Tibial nerve (tissue), 4 donors: ENCODE measurements at regions not wholly inside any gene's neighbourhood (a gene's known extent, or its start where the extent isn't known, plus 50 kb on each side); places are given as distances from the start of the nearest gene placed in this dataset.

Source experiments
- DNase-seq, 2 donors: peaks; one replicate each; pipeline ENCODE4 v3.0.0-alpha.2; 2019; ENCODE audit warnings: low spot score in 2 of 2
- H3K27ac ChIP-seq, 4 donors: fragments of 200-600 bp; sonication (generic) in 3 of 4; one replicate each; pipeline ENCODE4 v1.5.1; 2017 to 2019; ENCODE audit warnings: mild to moderate bottlenecking in 1 of 4
- H3K27me3 ChIP-seq, 2 donors: fragments of 200-600 bp; sonication (generic) in 1 of 2; one replicate each; pipeline versions ENCODE4 v1.5.1 to v1.6.0; 2017 to 2019
- H3K36me3 ChIP-seq, 3 donors: fragments of 200-600 bp; sonication (generic); one replicate each; pipeline ENCODE4 v1.5.1; 2018 to 2019
- H3K4me1 ChIP-seq, 4 donors: fragments of 200-600 bp; sonication (generic) in 3 of 4; one replicate each; pipeline ENCODE4 v1.5.1; 2017 to 2019
- H3K4me3 ChIP-seq, 4 donors: fragments of 200-600 bp; sonication (generic) in 3 of 4; one replicate each; pipeline ENCODE4 v1.5.1; 2017 to 2019; ENCODE audit warnings: mild to moderate bottlenecking in 1 of 4, moderate library complexity in 1 of 4
- H3K9me3 ChIP-seq, 4 donors: fragments of 200-600 bp; sonication (generic) in 3 of 4; one replicate each; pipeline ENCODE4 v1.5.1; 2017 to 2019
- CTCF ChIP-seq, 5 experiments: fragments of 200-600 bp in 3 of 5; fragments of 450-650 bp in 2 of 5; sonication (generic) in 3 of 5; IDR thresholded peaks; one replicate each; pipeline ENCODE4 v1.5.1; 2016 to 2019; ENCODE audit warnings: antibody characterized with exemption in 5 of 5, mild to moderate bottlenecking in 3 of 5, moderate library complexity in 2 of 5
- EP300 ChIP-seq, 2 donors: sonication (generic); formaldehyde crosslinking; IDR thresholded peaks; one replicate each; pipeline ENCODE4 v1.6.1; 2017; ENCODE audit warnings: antibody characterized with exemption in 2 of 2, mild to moderate bottlenecking in 1 of 2
- POLR2A ChIP-seq, 2 donors: fragments of 450-650 bp; IDR thresholded peaks; one replicate each; pipeline ENCODE4 v1.6.1; 2017; ENCODE audit warnings: antibody characterized with exemption in 2 of 2, mild to moderate bottlenecking in 2 of 2, moderate library complexity in 2 of 2
- WGBS, 2 donors: methylation state at CpG; one replicate each; pipeline ENCODE4 v1.1.5; 2018; 5-methylcytosine and 5-hydroxymethylcytosine counted together

- no peaks in the 10 kb centered on the region for H3K27me3 ChIP-seq
- WGBS, 2 donors, result 89 to 95% methylated on average over 6 of the region's 6 CpGs
- no peak for DNase-seq
- TF ChIP-seq CTCF (IDR thresholded peaks at IDR 0.05) (no peak), POLR2A (IDR thresholded peaks at IDR 0.05) (no peak), EP300 (IDR thresholded peaks at IDR 0.05) (no peak)
- H3K36me3 ChIP-seq, result no peaks in the 10 kb centered on the region
- H3K27ac ChIP-seq, result no peak overlapping the region
- peaks cover 0 to 8% (median 1%) of the 10 kb centered on the region in 4 donors for H3K9me3 ChIP-seq
- H3K4me3 ChIP-seq, result no peak overlapping the region
- no peaks in the 10 kb centered on the region for H3K4me1 ChIP-seq
Measured at GRCh38 chr12:127182018-127182417, 1085.0 kb upstream of the TMEM132C start.

GRCh38 chr12:127189992-127190391 is 1077.0 kb upstream of the TMEM132C start:
- H3K9me3 ChIP-seq, result peaks cover 0 to 7% (median 0%) of the 10 kb centered on the region in 4 donors
- TF ChIP-seq EP300 (IDR thresholded peaks at IDR 0.05) (no peak), POLR2A (IDR thresholded peaks at IDR 0.05) (no peak), CTCF (IDR thresholded peaks at IDR 0.05) (no peak)
- H3K4me1 ChIP-seq, result no peaks in the 10 kb centered on the region
- H3K27ac ChIP-seq, result no peak overlapping the region
- no peak for DNase-seq
- no peaks in the 10 kb centered on the region for H3K36me3 ChIP-seq
- H3K4me3 ChIP-seq, result no peak overlapping the region
- H3K27me3 ChIP-seq, result no peaks in the 10 kb centered on the region
- 81 to 84% methylated on average over 1 of the region's 1 CpG for WGBS, 2 donors

- H3K36me3 ChIP-seq, result no peaks in the 10 kb centered on the region
- no peaks in the 10 kb centered on the region for H3K27me3 ChIP-seq
- no peak overlapping the region for H3K27ac ChIP-seq
- TF ChIP-seq POLR2A (IDR thresholded peaks at IDR 0.05) (no peak), EP300 (IDR thresholded peaks at IDR 0.05) (no peak), CTCF (IDR thresholded peaks at IDR 0.05) (no peak)
- H3K4me1 ChIP-seq, result no peaks in the 10 kb centered on the region
- 45 to 50% methylated on average over 2 of the region's 2 CpGs for WGBS, 2 donors
- no peak overlapping the region for H3K4me3 ChIP-seq
- DNase-seq, result no peak
- peaks cover 0 to 7% (median 0%) of the 10 kb centered on the region in 4 donors for H3K9me3 ChIP-seq
Measured at GRCh38 chr12:127191129-127191528, 1075.8 kb upstream of the TMEM132C start.

GRCh38 chr12:127192391-127192790 is 1074.6 kb upstream of the TMEM132C start:
- DNase-seq, result no peak
- no peaks in the 10 kb centered on the region for H3K4me1 ChIP-seq
- H3K4me3 ChIP-seq, result no peak overlapping the region
- 62% methylated on average over 3 of the region's 3 CpGs for WGBS, 2 donors
- no peaks in the 10 kb centered on the region for H3K27me3 ChIP-seq
- TF ChIP-seq CTCF (IDR thresholded peaks at IDR 0.05) (no peak), POLR2A (IDR thresholded peaks at IDR 0.05) (no peak), EP300 (IDR thresholded peaks at IDR 0.05) (no peak)
- no peak overlapping the region for H3K27ac ChIP-seq
- H3K9me3 ChIP-seq, result peaks cover 0 to 7% (median 0%) of the 10 kb centered on the region in 4 donors
- no peaks in the 10 kb centered on the region for H3K36me3 ChIP-seq

- TF ChIP-seq POLR2A (IDR thresholded peaks at IDR 0.05), result no peak
- TF ChIP-seq CTCF (IDR thresholded peaks at IDR 0.05), result no peak
- no peak for TF ChIP-seq EP300 (IDR thresholded peaks at IDR 0.05)
- H3K4me1 ChIP-seq, result no peaks in the 10 kb centered on the region
- WGBS, 2 donors, result 85 to 94% methylated on average over 2 of the region's 2 CpGs
Measured at GRCh38 chr12:127193341-127193740, 1073.6 kb upstream of the TMEM132C start.

More at GRCh38 chr12:127193341-127193740, 1073.6 kb upstream of the TMEM132C start:
- DNase-seq, result no peak
- no peak overlapping the region for H3K4me3 ChIP-seq
- H3K27me3 ChIP-seq, result no peaks in the 10 kb centered on the region
- no peaks in the 10 kb centered on the region for H3K36me3 ChIP-seq
- peaks cover 0 to 7% (median 0%) of the 10 kb centered on the region in 4 donors for H3K9me3 ChIP-seq
- H3K27ac ChIP-seq, result no peak overlapping the region
